ENCODE measurements at regions not wholly inside any gene's neighbourhood (a gene's known extent, or its start where the extent isn't known, plus 50 kb on each side); places are given as distances from the start of the nearest gene placed in this dataset.

DNA sequence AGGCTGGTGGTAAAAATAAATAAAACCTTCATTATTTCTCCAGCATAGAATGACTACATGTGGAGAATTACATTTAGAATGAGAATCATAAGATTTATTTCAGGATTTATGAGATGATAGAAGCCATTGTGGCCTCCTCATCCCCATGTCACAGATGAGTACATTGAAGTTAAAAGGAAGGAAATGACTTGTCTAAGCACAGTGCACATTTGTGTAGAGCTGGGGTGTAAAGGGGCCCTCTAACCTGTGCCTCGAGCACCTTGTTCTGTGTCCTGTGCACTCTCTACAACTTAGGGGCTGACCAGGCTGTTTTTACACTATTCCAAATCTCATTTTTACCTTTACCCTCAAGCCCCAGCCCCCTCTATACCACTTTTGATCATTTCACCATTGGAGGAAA lies 179.4 kb downstream of the RHOU start:
- DNase-seq: no peak
- intact Hi-C loops (cut with DNase I): no loop called here
- ATAC-seq: no peak
- Histone ChIP-seq H3K27ac (no peak overlapping the region), H3K4me3 (no peak overlapping the region), H3K4me1 (no peaks in the 10 kb centered on the region), H3K27me3 (ENCODE audit: low read depth) (no peaks in the 10 kb centered on the region), H3K9me3 (no peaks in the 10 kb centered on the region), H3K36me3 (no peaks in the 10 kb centered on the region)
- TF ChIP-seq, protein P1, sequence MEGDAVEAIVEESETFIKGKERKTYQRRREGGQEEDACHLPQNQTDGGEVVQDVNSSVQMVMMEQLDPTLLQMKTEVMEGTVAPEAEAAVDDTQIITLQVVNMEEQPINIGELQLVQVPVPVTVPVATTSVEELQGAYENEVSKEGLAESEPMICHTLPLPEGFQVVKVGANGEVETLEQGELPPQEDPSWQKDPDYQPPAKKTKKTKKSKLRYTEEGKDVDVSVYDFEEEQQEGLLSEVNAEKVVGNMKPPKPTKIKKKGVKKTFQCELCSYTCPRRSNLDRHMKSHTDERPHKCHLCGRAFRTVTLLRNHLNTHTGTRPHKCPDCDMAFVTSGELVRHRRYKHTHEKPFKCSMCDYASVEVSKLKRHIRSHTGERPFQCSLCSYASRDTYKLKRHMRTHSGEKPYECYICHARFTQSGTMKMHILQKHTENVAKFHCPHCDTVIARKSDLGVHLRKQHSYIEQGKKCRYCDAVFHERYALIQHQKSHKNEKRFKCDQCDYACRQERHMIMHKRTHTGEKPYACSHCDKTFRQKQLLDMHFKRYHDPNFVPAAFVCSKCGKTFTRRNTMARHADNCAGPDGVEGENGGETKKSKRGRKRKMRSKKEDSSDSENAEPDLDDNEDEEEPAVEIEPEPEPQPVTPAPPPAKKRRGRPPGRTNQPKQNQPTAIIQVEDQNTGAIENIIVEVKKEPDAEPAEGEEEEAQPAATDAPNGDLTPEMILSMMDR (IDR thresholded peaks at IDR 0.05): no peak

DNA sequence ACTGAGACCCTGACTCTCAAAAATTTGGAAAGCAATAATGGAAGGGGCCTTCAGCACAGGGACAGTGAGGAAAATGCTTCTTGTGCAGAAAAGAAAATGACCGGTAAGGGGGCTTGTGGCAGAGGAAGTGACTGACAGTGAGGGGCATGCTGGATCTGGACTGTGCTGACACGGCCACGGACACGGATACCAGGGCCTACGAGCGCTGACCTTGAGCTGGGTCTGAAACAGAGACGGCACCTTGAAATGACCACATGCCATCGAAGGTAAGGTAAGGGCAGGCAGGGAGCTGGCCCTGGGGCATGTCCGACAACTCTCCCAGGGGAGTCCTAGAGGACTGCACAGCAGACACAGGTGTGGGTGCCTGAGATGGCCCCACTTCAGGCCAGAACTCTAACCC lies 182.1 kb downstream of the RHOU start:
- Histone ChIP-seq H3K4me1 (peaks cover 14% of the 10 kb centered on the region), H3K4me3 (no peak overlapping the region), H3K27me3 (ENCODE audit: low read depth) (no peaks in the 10 kb centered on the region), H3K27ac (no peak overlapping the region), H3K9me3 (no peaks in the 10 kb centered on the region), H3K36me3 (no peaks in the 10 kb centered on the region)
- intact Hi-C loops (cut with DNase I): no loop called here
- no peak for ATAC-seq
- TF ChIP-seq, protein P1 (IDR thresholded peaks at IDR 0.05): no peak
- DNase-seq: no peak

DNA sequence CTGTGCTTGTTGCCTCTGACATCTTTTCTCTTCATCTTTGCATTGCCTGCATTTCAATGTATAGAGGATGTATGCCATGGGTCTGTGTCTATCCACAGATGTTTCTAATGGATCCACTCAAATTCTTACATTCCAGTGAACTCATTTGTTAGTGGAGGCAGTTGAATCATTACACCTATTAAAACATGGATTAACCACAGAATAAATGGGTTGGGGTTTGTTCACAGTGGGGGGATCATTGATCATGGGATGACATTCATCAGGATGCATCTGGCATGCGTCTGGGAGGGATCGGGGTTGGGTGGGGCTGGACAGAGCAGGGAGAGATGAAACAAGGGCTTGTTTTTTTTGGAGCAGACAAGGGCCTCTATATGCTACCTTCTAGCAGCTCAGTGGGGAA lies 182.5 kb downstream of the RHOU start:
- DNase-seq: no peak
- peaks cover 15% of the 10 kb centered on the region for H3K4me1 ChIP-seq
- no peaks in the 10 kb centered on the region for H3K27me3 ChIP-seq (ENCODE audit: low read depth)
- H3K9me3 ChIP-seq: no peaks in the 10 kb centered on the region
- H3K36me3 ChIP-seq: no peaks in the 10 kb centered on the region
- H3K27ac ChIP-seq: no peak overlapping the region
- no peak overlapping the region for H3K4me3 ChIP-seq
- TF ChIP-seq, protein P1 (IDR thresholded peaks at IDR 0.05): no peak
- intact Hi-C loops (cut with DNase I): no loop called here
- ATAC-seq: no peak

DNA sequence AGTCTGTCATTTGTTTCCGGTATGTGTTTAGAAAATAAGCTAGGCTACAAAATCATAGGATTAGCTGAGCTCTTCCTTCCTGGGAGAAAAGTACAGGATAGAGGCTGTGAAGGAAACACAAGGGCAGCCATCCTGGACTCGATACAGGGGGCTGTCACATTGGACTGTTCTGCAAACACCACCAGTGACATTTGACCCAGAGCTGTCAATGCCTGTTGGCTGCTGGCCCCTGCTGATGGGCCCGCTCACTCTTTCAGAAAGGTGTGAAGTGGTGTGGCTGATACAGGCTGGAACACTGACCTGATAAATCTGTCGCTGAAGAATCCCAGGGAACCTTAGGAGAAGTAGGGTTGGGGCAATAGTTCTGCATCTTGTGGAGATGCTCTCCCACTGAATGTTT lies 183.1 kb downstream of the RHOU start:
- TF ChIP-seq, protein P1 (IDR thresholded peaks at IDR 0.05): no peak
- Histone ChIP-seq H3K36me3 (no peaks in the 10 kb centered on the region), H3K27ac (no peak overlapping the region), H3K4me3 (no peak overlapping the region), H3K27me3 (ENCODE audit: low read depth) (no peaks in the 10 kb centered on the region), H3K4me1 (peaks cover 15% of the 10 kb centered on the region), H3K9me3 (no peaks in the 10 kb centered on the region)
- intact Hi-C loops (cut with DNase I): no loop called here
- ATAC-seq (no peak), DNase-seq (no peak)

DNA sequence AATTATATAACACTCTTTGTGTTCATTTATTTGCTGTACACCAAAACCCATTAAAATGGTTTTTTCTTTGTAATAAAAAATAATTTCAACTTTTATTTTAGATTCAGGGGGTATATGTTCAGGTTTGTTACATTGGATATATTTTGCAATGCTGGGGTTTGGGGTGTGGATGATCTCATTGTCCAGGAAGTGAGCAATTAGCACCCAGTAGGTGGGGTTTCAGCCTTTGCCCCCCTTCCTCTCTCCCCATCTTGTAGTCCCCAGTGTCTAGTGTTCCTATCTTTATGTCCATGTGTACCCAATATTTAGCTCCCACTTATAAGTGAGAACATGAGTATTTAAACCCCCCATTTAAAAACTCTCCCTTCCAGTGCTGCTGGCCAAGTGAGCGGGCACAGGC lies 184.6 kb downstream of the RHOU start:
- H3K27ac ChIP-seq: no peak overlapping the region
- TF ChIP-seq, protein P1 (IDR thresholded peaks at IDR 0.05): no peak
- no peaks in the 10 kb centered on the region for H3K27me3 ChIP-seq (ENCODE audit: low read depth)

DNA sequence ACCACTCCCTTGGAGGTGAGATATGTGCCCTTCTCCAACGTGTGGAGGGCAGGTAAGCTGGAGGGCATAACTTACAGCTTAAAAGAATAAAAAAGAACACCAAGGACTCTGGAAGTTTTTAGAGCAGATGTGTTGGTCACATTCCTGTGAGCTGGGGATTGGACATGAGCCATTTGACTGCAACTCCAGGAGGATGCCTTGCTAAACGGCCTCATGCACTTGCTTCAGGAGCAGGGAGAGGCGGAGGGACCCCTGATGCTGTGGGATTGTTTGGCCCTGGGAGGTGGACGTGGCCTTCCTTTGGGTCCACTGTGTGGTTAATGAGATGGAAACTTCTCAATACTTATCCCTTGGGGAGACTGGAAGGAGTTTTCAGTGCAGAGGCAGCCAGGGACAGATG lies 185.6 kb downstream of the RHOU start:
- H3K4me1 ChIP-seq: peaks cover 15% of the 10 kb centered on the region
- H3K36me3 ChIP-seq: no peaks in the 10 kb centered on the region
- intact Hi-C loops (cut with DNase I): no loop called here
- TF ChIP-seq, protein P1 (IDR thresholded peaks at IDR 0.05): no peak
- no peaks in the 10 kb centered on the region for H3K27me3 ChIP-seq (ENCODE audit: low read depth)
- no peak overlapping the region for H3K27ac ChIP-seq
- no peak for ATAC-seq
- no peaks in the 10 kb centered on the region for H3K9me3 ChIP-seq
- DNase-seq: no peak
- H3K4me3 ChIP-seq: no peak overlapping the region

More for the DNA sequence above, 184.6 kb downstream of the RHOU start:
- no peak for DNase-seq
- intact Hi-C loops (cut with DNase I): no loop called here
- no peaks in the 10 kb centered on the region for H3K36me3 ChIP-seq
- H3K4me3 ChIP-seq: no peak overlapping the region
- H3K4me1 ChIP-seq: peaks cover 15% of the 10 kb centered on the region
- no peak for ATAC-seq
- no peaks in the 10 kb centered on the region for H3K9me3 ChIP-seq

Data from lower lobe of right lung (tissue), 2 donors.